ENCODE measurements at regions not wholly inside any gene's neighbourhood (a gene's known extent, or its start where the extent isn't known, plus 50 kb on each side); places are given as distances from the start of the nearest gene placed in this dataset.
"Not testable (repeated sequence)": the region's sequence is repeated elsewhere in the genome, so short reads cannot be mapped to it uniquely, and the experiment has no call there.

- Mint-ChIP-seq H3K27me3 (peaks cover 61 to 71% of the 10 kb centered on the region in 2 donors), H3K9me3 (peaks cover 16 to 17% of the 10 kb centered on the region in 2 donors)
- not testable (repeated sequence) for H3K4me3 Mint-ChIP-seq; H3K4me1 Mint-ChIP-seq; DNase-seq; H3K27ac Mint-ChIP-seq; H3K36me3 Mint-ChIP-seq; ATAC-seq (replicated peaks)
These were observed 158.6 kb upstream of the FOXF1 start for GRCh38 chr16:86351785-86352139.

- no peak for DNase-seq
- Mint-ChIP-seq H3K27ac (no peak overlapping the region), H3K4me1 (no peaks in the 10 kb centered on the region), H3K36me3 (peaks cover 0 to 3% of the 10 kb centered on the region in 2 donors), H3K27me3 (peaks cover 56 to 68% of the 10 kb centered on the region in 2 donors), H3K4me3 (no peak overlapping the region), H3K9me3 (peaks cover 16 to 17% of the 10 kb centered on the region in 2 donors)
- no peak for ATAC-seq (replicated peaks)
These were observed 157.2 kb upstream of the FOXF1 start for GRCh38 chr16:86353148-86353547.

- no peak overlapping the region for H3K27ac Mint-ChIP-seq
- peaks cover 0 to 3% of the 10 kb centered on the region in 2 donors for H3K36me3 Mint-ChIP-seq
- H3K4me3 Mint-ChIP-seq: no peak overlapping the region
- peaks cover 16 to 17% of the 10 kb centered on the region in 2 donors for H3K9me3 Mint-ChIP-seq
- ATAC-seq (replicated peaks): no peak
- no peaks in the 10 kb centered on the region for H3K4me1 Mint-ChIP-seq
- H3K27me3 Mint-ChIP-seq: peaks cover 54 to 65% of the 10 kb centered on the region in 2 donors
- DNase-seq: no peak
These were observed 156.4 kb upstream of the FOXF1 start for GRCh38 chr16:86353948-86354347.

- Mint-ChIP-seq H3K4me3 (no peak overlapping the region), H3K4me1 (no peaks in the 10 kb centered on the region), H3K36me3 (peaks cover 0 to 3% of the 10 kb centered on the region in 2 donors), H3K27ac (no peak overlapping the region), H3K27me3 (peaks cover 54 to 60% of the 10 kb centered on the region in 2 donors), H3K9me3 (peaks cover 11 to 14% of the 10 kb centered on the region in 2 donors)
- no peak for DNase-seq
- no peak for ATAC-seq (replicated peaks)
These were observed 155.4 kb upstream of the FOXF1 start for GRCh38 chr16:86354641-86355513.

- no peaks in the 10 kb centered on the region for H3K4me1 Mint-ChIP-seq
- peaks cover 48 to 55% of the 10 kb centered on the region in 2 donors for H3K27me3 Mint-ChIP-seq
- H3K27ac Mint-ChIP-seq: no peak overlapping the region
- H3K4me3 Mint-ChIP-seq: no peak overlapping the region
- peaks cover 0 to 3% of the 10 kb centered on the region in 2 donors for H3K36me3 Mint-ChIP-seq
- H3K9me3 Mint-ChIP-seq: peaks cover 11 to 14% of the 10 kb centered on the region in 2 donors
- no peak for ATAC-seq (replicated peaks)
- DNase-seq: no peak
These were observed 154.8 kb upstream of the FOXF1 start for GRCh38 chr16:86355531-86355930.

GRCh38 chr16:86355951-86356350 lies 154.4 kb upstream of the FOXF1 start:
- Mint-ChIP-seq H3K4me1 (no peaks in the 10 kb centered on the region), H3K4me3 (no peak overlapping the region), H3K27ac (no peak overlapping the region), H3K27me3 (peaks cover 45 to 51% of the 10 kb centered on the region in 2 donors), H3K9me3 (peaks cover 11 to 14% of the 10 kb centered on the region in 2 donors), H3K36me3 (peaks cover 0 to 3% of the 10 kb centered on the region in 2 donors)
- DNase-seq (no peak), ATAC-seq (replicated peaks) (no peak)

GRCh38 chr16:86356804-86357203 lies 153.5 kb upstream of the FOXF1 start:
- ATAC-seq (replicated peaks): no peak
- Mint-ChIP-seq H3K27me3 (peaks cover 45 to 47% of the 10 kb centered on the region in 2 donors), H3K4me3 (no peak overlapping the region), H3K9me3 (peaks cover 11 to 14% of the 10 kb centered on the region in 2 donors), H3K27ac (no peak overlapping the region), H3K36me3 (peaks cover 0 to 3% of the 10 kb centered on the region in 2 donors), H3K4me1 (no peaks in the 10 kb centered on the region)
- no peak for DNase-seq

- ATAC-seq (replicated peaks) (no peak), DNase-seq (no peak)
- Mint-ChIP-seq H3K4me3 (no peak overlapping the region), H3K27ac (no peak overlapping the region), H3K27me3 (peaks cover 42 to 47% of the 10 kb centered on the region in 2 donors), H3K36me3 (peaks cover 0 to 3% of the 10 kb centered on the region in 2 donors), H3K4me1 (no peaks in the 10 kb centered on the region), H3K9me3 (peaks cover 11 to 15% of the 10 kb centered on the region in 2 donors)
These were observed 153.0 kb upstream of the FOXF1 start for GRCh38 chr16:86357303-86357702.

GRCh38 chr16:86357950-86358349 lies 152.4 kb upstream of the FOXF1 start:
- Mint-ChIP-seq H3K27me3 (peaks cover 43 to 49% of the 10 kb centered on the region in 2 donors), H3K4me1 (no peaks in the 10 kb centered on the region), H3K36me3 (peaks cover 0 to 5% of the 10 kb centered on the region in 2 donors), H3K4me3 (no peak overlapping the region), H3K9me3 (peaks cover 11 to 17% of the 10 kb centered on the region in 2 donors), H3K27ac (no peak overlapping the region)
- ATAC-seq (replicated peaks) (no peak), DNase-seq (no peak)

- Mint-ChIP-seq H3K36me3 (peaks cover 0 to 5% of the 10 kb centered on the region in 2 donors), H3K9me3 (peaks cover 11 to 17% of the 10 kb centered on the region in 2 donors), H3K27me3 (peaks cover 46 to 50% of the 10 kb centered on the region in 2 donors), H3K27ac (no peak overlapping the region), H3K4me1 (no peaks in the 10 kb centered on the region), H3K4me3 (no peak overlapping the region)
- no peak for ATAC-seq (replicated peaks)
- DNase-seq: no peak
These were observed 150.8 kb upstream of the FOXF1 start for GRCh38 chr16:86359571-86359970.

GRCh38 chr16:86362155-86362849 lies 148.0 kb upstream of the FOXF1 start:
- no peaks in the 10 kb centered on the region for H3K4me1 Mint-ChIP-seq
- no peak for ATAC-seq (replicated peaks)
- no peak for DNase-seq
- peaks cover 0 to 6% of the 10 kb centered on the region in 2 donors for H3K9me3 Mint-ChIP-seq
- no peak overlapping the region for H3K4me3 Mint-ChIP-seq
- peaks cover 0 to 2% of the 10 kb centered on the region in 2 donors for H3K36me3 Mint-ChIP-seq
- no peak overlapping the region for H3K27ac Mint-ChIP-seq
- peaks cover 38 to 50% of the 10 kb centered on the region in 2 donors for H3K27me3 Mint-ChIP-seq

GRCh38 chr16:86363057-86363490 lies 147.3 kb upstream of the FOXF1 start:
- Mint-ChIP-seq H3K4me1 (no peaks in the 10 kb centered on the region), H3K36me3 (peaks cover 0 to 2% of the 10 kb centered on the region in 2 donors), H3K27ac (no peak overlapping the region), H3K4me3 (no peak overlapping the region), H3K27me3 (peaks cover 37 to 51% of the 10 kb centered on the region in 2 donors), H3K9me3 (peaks cover 0 to 4% of the 10 kb centered on the region in 2 donors)
- no peak for ATAC-seq (replicated peaks)
- no peak for DNase-seq

GRCh38 chr16:86363836-86364618 lies 146.3 kb upstream of the FOXF1 start:
- Mint-ChIP-seq H3K36me3 (peaks cover 0 to 2% of the 10 kb centered on the region in 2 donors), H3K27ac (no peak overlapping the region), H3K27me3 (peaks cover 42 to 56% of the 10 kb centered on the region in 2 donors), H3K4me1 (no peaks in the 10 kb centered on the region), H3K4me3 (no peak overlapping the region), H3K9me3 (peaks cover 0 to 4% of the 10 kb centered on the region in 2 donors)
- ATAC-seq (replicated peaks) (no peak), DNase-seq (no peak)

All from stimulated activated naive B cell treated with anti-CD40 and anti-IgM and Interleukin-4, amounts not matched to agents 10 μg/mL and 1 μg/mL and 100 μg/mL, for 72 hours (primary cell).